HEK293T (cell line): ENCODE measurements at regions not wholly inside any gene's neighbourhood (a gene's known extent, or its start where the extent isn't known, plus 50 kb on each side); places are given as distances from the start of the nearest gene placed in this dataset.

Experiments used
- BHLHE40 ChIP-seq: fragments of 450-650 bp; IDR thresholded peaks from 2 replicates; pipeline ENCODE4 v1.6.1; 2016; ENCODE audit warnings: mild to moderate bottlenecking, moderate library complexity, borderline replicate concordance
- ELF4 ChIP-seq: fragments of 450-650 bp; IDR thresholded peaks from 2 replicates; pipeline ENCODE4 v1.6.1; 2017; ENCODE audit warnings: antibody characterized with exemption
- FOXK2 ChIP-seq: fragments of 450-650 bp; IDR thresholded peaks from 2 replicates; pipeline ENCODE4 v1.6.1; 2016; ENCODE audit warnings: mild to moderate bottlenecking
- FOXM1 ChIP-seq: fragments of 450-650 bp; IDR thresholded peaks from 2 replicates; pipeline ENCODE4 v1.6.1; 2017; ENCODE audit warnings: mild to moderate bottlenecking, borderline replicate concordance
- HDGF ChIP-seq: fragments of 450-650 bp; IDR thresholded peaks from 2 replicates; pipeline ENCODE4 v1.6.1; 2017; ENCODE audit warnings: antibody characterized with exemption, borderline replicate concordance
- LEF1 ChIP-seq: fragments of 450-650 bp; IDR thresholded peaks from 2 replicates; pipeline ENCODE4 v1.6.1; 2017; ENCODE audit warnings: mild to moderate bottlenecking, borderline replicate concordance
- NFRKB ChIP-seq: fragments of 450-650 bp; IDR thresholded peaks from 2 replicates; pipeline ENCODE4 v1.6.1; 2016; ENCODE audit warnings: mild to moderate bottlenecking, moderate library complexity
- PKNOX1 ChIP-seq: fragments of 450-650 bp; IDR thresholded peaks from 2 replicates; pipeline ENCODE4 v1.6.1; 2016
- SP1 ChIP-seq: fragments of 450-650 bp; IDR thresholded peaks from 2 replicates; pipeline ENCODE4 v1.6.1; 2017
- SUZ12 ChIP-seq: fragments of 450-650 bp; IDR thresholded peaks from 2 replicates; pipeline ENCODE4 v1.6.1; 2016; ENCODE audit warnings: mild to moderate bottlenecking
- TARDBP ChIP-seq: fragments of 450-650 bp; IDR thresholded peaks from 2 replicates; pipeline ENCODE4 v1.6.1; 2016

- TF ChIP-seq PKNOX1 (no peak), SP1 (no peak), FOXM1 (no peak), NFRKB (no peak), TARDBP (no peak), HDGF (no peak), FOXK2 (no peak), ELF4 (no peak), BHLHE40 (no peak), SUZ12 (no peak), LEF1 (no peak)
Measured at GRCh38 chr7:10138087-10138854, 835.4 kb upstream of the PHF14 start.
